Testis (tissue), 2 donors: ENCODE measurements at regions not wholly inside any gene's neighbourhood (a gene's known extent, or its start where the extent isn't known, plus 50 kb on each side); places are given as distances from the start of the nearest gene placed in this dataset.

Experiments
- POLR2A ChIP-seq: fragments of 450-650 bp; IDR thresholded peaks from one replicate; pipeline ENCODE4 v1.6.1; 2017; ENCODE audit warnings: antibody characterized with exemption, mild to moderate bottlenecking, moderate library complexity
- TF ChIP-seq, protein P1 (sequence below), 3 experiments: fragments of 450-650 bp in 2 of 3; fragments of 200-600 bp in 1 of 3; sonication (generic) in 1 of 3; IDR thresholded peaks; one replicate each; pipeline ENCODE4 v1.5.1; 2016 to 2019; ENCODE audit warnings: antibody characterized with exemption in 3 of 3, mild to moderate bottlenecking in 2 of 3, moderate library complexity in 1 of 3

- TF ChIP-seq, protein P1, sequence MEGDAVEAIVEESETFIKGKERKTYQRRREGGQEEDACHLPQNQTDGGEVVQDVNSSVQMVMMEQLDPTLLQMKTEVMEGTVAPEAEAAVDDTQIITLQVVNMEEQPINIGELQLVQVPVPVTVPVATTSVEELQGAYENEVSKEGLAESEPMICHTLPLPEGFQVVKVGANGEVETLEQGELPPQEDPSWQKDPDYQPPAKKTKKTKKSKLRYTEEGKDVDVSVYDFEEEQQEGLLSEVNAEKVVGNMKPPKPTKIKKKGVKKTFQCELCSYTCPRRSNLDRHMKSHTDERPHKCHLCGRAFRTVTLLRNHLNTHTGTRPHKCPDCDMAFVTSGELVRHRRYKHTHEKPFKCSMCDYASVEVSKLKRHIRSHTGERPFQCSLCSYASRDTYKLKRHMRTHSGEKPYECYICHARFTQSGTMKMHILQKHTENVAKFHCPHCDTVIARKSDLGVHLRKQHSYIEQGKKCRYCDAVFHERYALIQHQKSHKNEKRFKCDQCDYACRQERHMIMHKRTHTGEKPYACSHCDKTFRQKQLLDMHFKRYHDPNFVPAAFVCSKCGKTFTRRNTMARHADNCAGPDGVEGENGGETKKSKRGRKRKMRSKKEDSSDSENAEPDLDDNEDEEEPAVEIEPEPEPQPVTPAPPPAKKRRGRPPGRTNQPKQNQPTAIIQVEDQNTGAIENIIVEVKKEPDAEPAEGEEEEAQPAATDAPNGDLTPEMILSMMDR (IDR thresholded peaks at IDR 0.05) = no peak
- TF ChIP-seq POLR2A = no peak
Measured at GRCh38 chr1:8089535-8090228, 63.6 kb upstream of the ERRFI1 start.
